Stomach (tissue), 4 donors: ENCODE measurements at regions not wholly inside any gene's neighbourhood (a gene's known extent, or its start where the extent isn't known, plus 50 kb on each side); places are given as distances from the start of the nearest gene placed in this dataset.

Experiments used
- EP300 ChIP-seq: sonication (generic); formaldehyde crosslinking; IDR thresholded peaks from one replicate; pipeline ENCODE4 v1.6.1; 2017; ENCODE audit warnings: antibody characterized with exemption
- POLR2A ChIP-seq, 4 donors: fragments of 450-650 bp; IDR thresholded peaks; one replicate each; pipeline ENCODE4 v1.6.1; 2016; ENCODE audit warnings: antibody characterized with exemption in 4 of 4, control low read depth in 2 of 4, mild to moderate bottlenecking in 1 of 4, moderate library complexity in 1 of 4
- POLR2AphosphoS5 ChIP-seq, 3 donors: sonication (generic); formaldehyde crosslinking; IDR thresholded peaks; one replicate each; pipeline ENCODE4 v1.6.1; 2016; ENCODE audit warnings: antibody characterized with exemption in 3 of 3
- TF ChIP-seq, protein P1 (sequence below), 7 experiments: fragments of 450-650 bp in 4 of 7; fragments of 200-600 bp in 3 of 7; sonication (generic) in 3 of 7; IDR thresholded peaks; one replicate each; pipeline ENCODE4 v1.5.1; 2016 to 2019; ENCODE audit warnings: antibody characterized with exemption in 7 of 7, control low read depth in 2 of 7, mild to moderate bottlenecking in 1 of 7

DNA sequence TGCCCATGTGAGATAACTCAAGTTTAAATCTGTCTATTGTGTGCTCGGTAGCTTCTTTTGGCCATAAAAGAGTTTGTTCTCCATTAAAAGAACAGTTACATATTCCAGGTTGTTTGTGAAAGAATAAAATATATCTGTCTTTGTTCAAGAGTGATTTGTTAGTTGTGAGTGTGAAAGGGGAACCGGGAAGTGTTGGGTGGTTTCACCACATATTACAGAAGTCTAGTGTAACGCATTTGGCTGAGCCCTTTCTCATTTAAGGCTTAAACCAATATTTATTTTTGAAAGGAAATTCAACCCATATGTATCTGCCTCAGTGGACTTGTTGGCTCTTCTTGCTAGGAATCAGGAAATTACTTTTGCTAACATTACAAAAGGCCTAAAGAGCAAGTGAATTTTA, 54.1 kb upstream of the DMRTA1 start:
- TF ChIP-seq, protein P1, sequence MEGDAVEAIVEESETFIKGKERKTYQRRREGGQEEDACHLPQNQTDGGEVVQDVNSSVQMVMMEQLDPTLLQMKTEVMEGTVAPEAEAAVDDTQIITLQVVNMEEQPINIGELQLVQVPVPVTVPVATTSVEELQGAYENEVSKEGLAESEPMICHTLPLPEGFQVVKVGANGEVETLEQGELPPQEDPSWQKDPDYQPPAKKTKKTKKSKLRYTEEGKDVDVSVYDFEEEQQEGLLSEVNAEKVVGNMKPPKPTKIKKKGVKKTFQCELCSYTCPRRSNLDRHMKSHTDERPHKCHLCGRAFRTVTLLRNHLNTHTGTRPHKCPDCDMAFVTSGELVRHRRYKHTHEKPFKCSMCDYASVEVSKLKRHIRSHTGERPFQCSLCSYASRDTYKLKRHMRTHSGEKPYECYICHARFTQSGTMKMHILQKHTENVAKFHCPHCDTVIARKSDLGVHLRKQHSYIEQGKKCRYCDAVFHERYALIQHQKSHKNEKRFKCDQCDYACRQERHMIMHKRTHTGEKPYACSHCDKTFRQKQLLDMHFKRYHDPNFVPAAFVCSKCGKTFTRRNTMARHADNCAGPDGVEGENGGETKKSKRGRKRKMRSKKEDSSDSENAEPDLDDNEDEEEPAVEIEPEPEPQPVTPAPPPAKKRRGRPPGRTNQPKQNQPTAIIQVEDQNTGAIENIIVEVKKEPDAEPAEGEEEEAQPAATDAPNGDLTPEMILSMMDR (IDR thresholded peaks at IDR 0.05) = no peak
- no peak for TF ChIP-seq POLR2A (IDR thresholded peaks at IDR 0.05)
- no peak for TF ChIP-seq POLR2AphosphoS5 (IDR thresholded peaks at IDR 0.05)
- no peak for TF ChIP-seq EP300
